Neural cell (in vitro differentiated cells): ENCODE measurements at regions not wholly inside any gene's neighbourhood (a gene's known extent, or its start where the extent isn't known, plus 50 kb on each side); places are given as distances from the start of the nearest gene placed in this dataset.

Experiments
- H2AFZ ChIP-seq: fragments of 200-600, 300-800 bp; sonication (generic), shearing (Covaris generic); 2 replicates; pipeline ENCODE4 v1.6.0; 2014; ENCODE audit warnings: low read depth, mild to moderate bottlenecking, antibody characterized with exemption, low read length, moderate library complexity
- H3F3A ChIP-seq: fragments of 200-600 bp; shearing (Covaris generic); 2 replicates; pipeline ENCODE4 v1.6.1; 2016; ENCODE audit warnings: mild to moderate bottlenecking, moderate library complexity, mixed read lengths, antibody characterized with exemption, low read length; ENCODE audit not compliant: insufficient read depth, poor library complexity, severe bottlenecking
- H3K27ac ChIP-seq: fragments of 200-600, 300-800 bp; sonication (generic), shearing (Covaris generic); 2 replicates; pipeline ENCODE4 v1.5.1; 2014; ENCODE audit warnings: mild to moderate bottlenecking, low read length, moderate library complexity
- H3K27me3 ChIP-seq: fragments of 300-800, 200-600 bp; sonication (generic), shearing (Covaris generic); 2 replicates; pipeline ENCODE4 v1.6.0; 2014; ENCODE audit warnings: mild to moderate bottlenecking, low read depth, low read length, moderate library complexity; ENCODE audit not compliant: insufficient read depth
- H3K36me3 ChIP-seq: fragments of 300-800, 200-600 bp; sonication (generic), shearing (Covaris generic); 2 replicates; pipeline ENCODE4 v1.5.1; 2014; ENCODE audit warnings: mild to moderate bottlenecking, antibody characterized with exemption, low read length, moderate library complexity; ENCODE audit not compliant: insufficient read depth
- H3K4me2 ChIP-seq: fragments of 300-800, 200-600 bp; sonication (generic), shearing (Covaris generic); 2 replicates; pipeline ENCODE4 v1.6.0; 2014; ENCODE audit warnings: mild to moderate bottlenecking, low read length
- H3K4me3 ChIP-seq: fragments of 300-800, 200-600 bp; sonication (generic), shearing (Covaris generic); 2 replicates; pipeline ENCODE4 v1.5.1; 2014; ENCODE audit warnings: mild to moderate bottlenecking, low read length, moderate library complexity
- H3K79me2 ChIP-seq: fragments of 200-600 bp; shearing (Covaris generic); replicated peaks from 2 replicates; pipeline ENCODE4 v1.6.0; 2014; ENCODE audit warnings: mild to moderate bottlenecking, low read length, moderate library complexity; ENCODE audit not compliant: insufficient read depth
- H3K9ac ChIP-seq: fragments of 300-800, 200-600 bp; sonication (generic), shearing (Covaris generic); 2 replicates; pipeline ENCODE4 v1.6.1; 2016; ENCODE audit warnings: mild to moderate bottlenecking, low read length, mixed read lengths
- H3K9me2 ChIP-seq: fragments of 200-600 bp; shearing (Covaris generic); 2 replicates; pipeline ENCODE4 v1.6.1; 2016; ENCODE audit warnings: mild to moderate bottlenecking, low read length, mixed read lengths; ENCODE audit not compliant: insufficient read depth
- H3K9me3 ChIP-seq: fragments of 200-600, 300-800 bp; sonication (generic), shearing (Covaris generic); 2 replicates; pipeline ENCODE4 v1.6.1; 2016; ENCODE audit warnings: mild to moderate bottlenecking, mixed run types, low read length, moderate library complexity, mixed read lengths
- H4K20me1 ChIP-seq: fragments of 200-600 bp; shearing (Covaris generic); 2 replicates; pipeline ENCODE4 v1.6.1; 2016; ENCODE audit warnings: mild to moderate bottlenecking, mixed run types; ENCODE audit not compliant: insufficient read depth
- EP300 ChIP-seq: fragments of 450-650 bp; conservative IDR thresholded peaks from 2 replicates; pipeline ENCODE4 v1.6.1; 2014; ENCODE audit warnings: antibody characterized with exemption, mild to moderate bottlenecking, moderate library complexity; ENCODE audit not compliant: poor library complexity, severe bottlenecking
- EZH2 ChIP-seq: fragments of 200-600, 300-800 bp; shearing (Covaris generic), sonication (generic); IDR thresholded peaks from 2 replicates; pipeline ENCODE4 v1.6.1; 2014; ENCODE audit warnings: antibody characterized with exemption, low read length, borderline replicate concordance, mild to moderate bottlenecking; ENCODE audit not compliant: insufficient read depth, poor library complexity, severe bottlenecking
- MXI1 ChIP-seq: fragments of 450-650 bp; conservative IDR thresholded peaks from 2 replicates; pipeline ENCODE4 v1.6.1; 2014; ENCODE audit warnings: antibody characterized with exemption, mild to moderate bottlenecking; ENCODE audit not compliant: poor library complexity, severe bottlenecking
- POLR2AphosphoS5 ChIP-seq: IDR thresholded peaks from 2 replicates; pipeline ENCODE4 v1.6.1; 2012
- RAD21 ChIP-seq: fragments of 450-650 bp; conservative IDR thresholded peaks from 2 replicates; pipeline ENCODE4 v1.6.1; 2014; ENCODE audit warnings: antibody characterized with exemption, mild to moderate bottlenecking, moderate library complexity
- SMC3 ChIP-seq: fragments of 450-650 bp; conservative IDR thresholded peaks from 2 replicates; pipeline ENCODE4 v1.6.1; 2014; ENCODE audit warnings: antibody characterized with exemption, mild to moderate bottlenecking, moderate library complexity; ENCODE audit not compliant: poor library complexity
- TAF1 ChIP-seq: IDR thresholded peaks from 2 replicates; pipeline ENCODE4 v1.6.1; 2012; ENCODE audit warnings: low read depth
- TF ChIP-seq, protein P1 (sequence below): fragments of 450-650 bp; IDR thresholded peaks from 2 replicates; pipeline ENCODE4 v1.5.1; 2014; ENCODE audit warnings: antibody characterized with exemption, mild to moderate bottlenecking, moderate library complexity; ENCODE audit not compliant: poor library complexity, severe bottlenecking
- TF ChIP-seq, protein P2 (sequence below): IDR thresholded peaks from 2 replicates; pipeline ENCODE4 v1.6.1; 2012; ENCODE audit warnings: borderline replicate concordance

DNA sequence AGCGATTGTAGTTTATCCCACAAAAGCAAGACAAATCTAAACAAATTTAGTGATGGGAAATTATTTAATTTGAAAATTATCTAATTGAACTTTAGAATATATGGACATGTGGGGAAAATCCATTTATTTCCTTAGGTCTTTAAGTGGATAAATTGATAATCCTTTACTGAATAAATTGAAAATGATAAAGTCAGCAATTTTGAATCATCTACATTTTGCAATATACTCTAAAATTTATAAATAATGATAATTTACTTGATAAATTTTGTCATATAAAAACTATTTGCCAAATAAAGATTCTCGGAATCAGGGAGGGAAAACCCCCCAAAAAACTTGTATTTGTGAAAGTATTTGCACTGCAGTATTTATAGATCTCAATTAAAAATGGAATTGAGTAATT is 875.3 kb upstream of the SLITRK5 start:
- no peak overlapping the region for H3K27ac ChIP-seq
- TF ChIP-seq MXI1 (no peak), EP300 (no peak), TAF1 (no peak), RAD21 (no peak), EZH2 (no peak), POLR2AphosphoS5 (no peak), SMC3 (no peak)
- TF ChIP-seq, protein P1, sequence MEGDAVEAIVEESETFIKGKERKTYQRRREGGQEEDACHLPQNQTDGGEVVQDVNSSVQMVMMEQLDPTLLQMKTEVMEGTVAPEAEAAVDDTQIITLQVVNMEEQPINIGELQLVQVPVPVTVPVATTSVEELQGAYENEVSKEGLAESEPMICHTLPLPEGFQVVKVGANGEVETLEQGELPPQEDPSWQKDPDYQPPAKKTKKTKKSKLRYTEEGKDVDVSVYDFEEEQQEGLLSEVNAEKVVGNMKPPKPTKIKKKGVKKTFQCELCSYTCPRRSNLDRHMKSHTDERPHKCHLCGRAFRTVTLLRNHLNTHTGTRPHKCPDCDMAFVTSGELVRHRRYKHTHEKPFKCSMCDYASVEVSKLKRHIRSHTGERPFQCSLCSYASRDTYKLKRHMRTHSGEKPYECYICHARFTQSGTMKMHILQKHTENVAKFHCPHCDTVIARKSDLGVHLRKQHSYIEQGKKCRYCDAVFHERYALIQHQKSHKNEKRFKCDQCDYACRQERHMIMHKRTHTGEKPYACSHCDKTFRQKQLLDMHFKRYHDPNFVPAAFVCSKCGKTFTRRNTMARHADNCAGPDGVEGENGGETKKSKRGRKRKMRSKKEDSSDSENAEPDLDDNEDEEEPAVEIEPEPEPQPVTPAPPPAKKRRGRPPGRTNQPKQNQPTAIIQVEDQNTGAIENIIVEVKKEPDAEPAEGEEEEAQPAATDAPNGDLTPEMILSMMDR: no peak
- TF ChIP-seq, protein P2, sequence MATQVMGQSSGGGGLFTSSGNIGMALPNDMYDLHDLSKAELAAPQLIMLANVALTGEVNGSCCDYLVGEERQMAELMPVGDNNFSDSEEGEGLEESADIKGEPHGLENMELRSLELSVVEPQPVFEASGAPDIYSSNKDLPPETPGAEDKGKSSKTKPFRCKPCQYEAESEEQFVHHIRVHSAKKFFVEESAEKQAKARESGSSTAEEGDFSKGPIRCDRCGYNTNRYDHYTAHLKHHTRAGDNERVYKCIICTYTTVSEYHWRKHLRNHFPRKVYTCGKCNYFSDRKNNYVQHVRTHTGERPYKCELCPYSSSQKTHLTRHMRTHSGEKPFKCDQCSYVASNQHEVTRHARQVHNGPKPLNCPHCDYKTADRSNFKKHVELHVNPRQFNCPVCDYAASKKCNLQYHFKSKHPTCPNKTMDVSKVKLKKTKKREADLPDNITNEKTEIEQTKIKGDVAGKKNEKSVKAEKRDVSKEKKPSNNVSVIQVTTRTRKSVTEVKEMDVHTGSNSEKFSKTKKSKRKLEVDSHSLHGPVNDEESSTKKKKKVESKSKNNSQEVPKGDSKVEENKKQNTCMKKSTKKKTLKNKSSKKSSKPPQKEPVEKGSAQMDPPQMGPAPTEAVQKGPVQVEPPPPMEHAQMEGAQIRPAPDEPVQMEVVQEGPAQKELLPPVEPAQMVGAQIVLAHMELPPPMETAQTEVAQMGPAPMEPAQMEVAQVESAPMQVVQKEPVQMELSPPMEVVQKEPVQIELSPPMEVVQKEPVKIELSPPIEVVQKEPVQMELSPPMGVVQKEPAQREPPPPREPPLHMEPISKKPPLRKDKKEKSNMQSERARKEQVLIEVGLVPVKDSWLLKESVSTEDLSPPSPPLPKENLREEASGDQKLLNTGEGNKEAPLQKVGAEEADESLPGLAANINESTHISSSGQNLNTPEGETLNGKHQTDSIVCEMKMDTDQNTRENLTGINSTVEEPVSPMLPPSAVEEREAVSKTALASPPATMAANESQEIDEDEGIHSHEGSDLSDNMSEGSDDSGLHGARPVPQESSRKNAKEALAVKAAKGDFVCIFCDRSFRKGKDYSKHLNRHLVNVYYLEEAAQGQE: no peak
- no peaks in the 10 kb centered on the region for H3K9me2 ChIP-seq
- no peak overlapping the region for H3K9ac ChIP-seq
- no peaks in the 10 kb centered on the region for H3K79me2 ChIP-seq
- no peak overlapping the region for H3K4me3 ChIP-seq
- H2AFZ ChIP-seq: no peak overlapping the region
- no peaks in the 10 kb centered on the region for H3K36me3 ChIP-seq
- H3F3A ChIP-seq: no peaks in the 10 kb centered on the region
- H4K20me1 ChIP-seq: no peaks in the 10 kb centered on the region
- no peaks in the 10 kb centered on the region for H3K9me3 ChIP-seq
- no peak overlapping the region for H3K4me2 ChIP-seq
- no peaks in the 10 kb centered on the region for H3K27me3 ChIP-seq

DNA sequence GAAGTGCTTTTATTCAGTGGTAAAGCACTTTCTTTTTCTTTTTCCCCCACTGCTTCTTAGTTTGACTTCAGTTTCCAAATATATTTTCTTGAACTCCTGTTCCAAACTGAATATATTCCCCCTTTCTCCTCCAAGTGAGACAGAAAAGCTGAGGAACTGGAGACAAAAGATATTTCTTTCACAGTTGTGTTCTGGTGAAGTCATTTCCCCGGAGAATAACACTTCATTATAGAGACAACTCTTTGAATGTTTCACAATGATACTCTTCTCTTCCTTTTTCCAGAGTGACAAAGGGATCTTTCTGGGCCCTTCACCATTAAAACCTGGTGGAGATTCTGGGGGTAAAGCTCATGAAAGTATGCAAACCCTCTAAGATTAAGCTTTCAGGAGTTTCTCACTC is 860.8 kb upstream of the SLITRK5 start:
- Histone ChIP-seq H3K4me2 (no peak overlapping the region), H3K9ac (no peak overlapping the region), H3K4me3 (no peak overlapping the region), H3F3A (no peaks in the 10 kb centered on the region), H3K9me3 (no peaks in the 10 kb centered on the region), H3K9me2 (no peaks in the 10 kb centered on the region), H2AFZ (no peak overlapping the region), H3K36me3 (no peaks in the 10 kb centered on the region), H3K27ac (no peak overlapping the region), H3K79me2 (no peaks in the 10 kb centered on the region), H4K20me1 (no peaks in the 10 kb centered on the region), H3K27me3 (no peaks in the 10 kb centered on the region)
- TF ChIP-seq EP300: no peak

DNA sequence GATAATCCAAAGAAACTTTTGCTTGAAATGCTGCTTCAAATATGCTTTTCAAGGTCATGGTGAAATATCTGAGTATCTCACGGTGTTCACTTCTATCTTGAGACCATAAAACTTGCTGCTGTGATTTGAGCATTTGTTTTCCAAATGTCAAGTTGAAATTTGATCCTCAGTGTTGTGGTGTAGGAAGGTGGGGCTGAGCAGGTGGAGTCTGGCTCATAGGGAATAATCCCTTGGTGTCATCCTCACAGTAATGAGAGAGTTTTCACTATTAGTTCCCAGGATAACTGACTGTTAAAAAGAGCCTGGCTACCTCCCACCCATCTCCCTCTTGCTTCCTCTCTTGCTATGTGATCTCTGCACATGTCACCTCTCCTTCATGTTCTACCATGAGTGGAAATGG is 858.0 kb upstream of the SLITRK5 start:
- H4K20me1 ChIP-seq: no peaks in the 10 kb centered on the region
- no peak overlapping the region for H3K4me3 ChIP-seq
- no peaks in the 10 kb centered on the region for H3K79me2 ChIP-seq
- H3K27me3 ChIP-seq: no peaks in the 10 kb centered on the region
- H3K9ac ChIP-seq: no peak overlapping the region
- H3K27ac ChIP-seq: no peak overlapping the region
- no peaks in the 10 kb centered on the region for H3F3A ChIP-seq
- H2AFZ ChIP-seq: no peak overlapping the region
- H3K9me2 ChIP-seq: no peaks in the 10 kb centered on the region
- H3K36me3 ChIP-seq: no peaks in the 10 kb centered on the region
- no peak overlapping the region for H3K4me2 ChIP-seq
- H3K9me3 ChIP-seq: no peaks in the 10 kb centered on the region
- TF ChIP-seq SMC3 (no peak), POLR2AphosphoS5 (no peak), TAF1 (no peak), RAD21 (no peak), EZH2 (no peak), MXI1 (no peak), EP300 (no peak)
- TF ChIP-seq, protein P2: no peak
- TF ChIP-seq, protein P1: no peak
